Natural killer cell (primary cell): ENCODE measurements at regions not wholly inside any gene's neighbourhood (a gene's known extent, or its start where the extent isn't known, plus 50 kb on each side); places are given as distances from the start of the nearest gene placed in this dataset.

Experiments
- ATAC-seq, 3 donors: fragments of 150-1000 bp in 2 of 3; fragments of 200-7000 bp in 1 of 3; cut with Tn5 transposase; 1 replicate in 1 of 3; 2 replicates in 2 of 3; pipeline ENCODE4 v1.10.0; 2021; ENCODE audit warnings: mild to moderate bottlenecking in 2 of 3, moderate library complexity in 2 of 3
- DNase-seq, 2 donors: peaks; one replicate each; pipeline versions ENCODE4 v3.0.0 to v3.0.0-alpha.2; 2013 to 2021; ENCODE audit warnings: mixed read lengths in 1 of 2
- H3K27ac ChIP-seq: one replicate; pipeline ENCODE4 v1.5.1; 2013; ENCODE audit warnings: mild to moderate bottlenecking, low read length
- H3K27me3 ChIP-seq: one replicate; pipeline ENCODE4 v1.6.1; 2013; ENCODE audit warnings: low read length; ENCODE audit not compliant: control insufficient read depth, insufficient read depth
- H3K36me3 ChIP-seq: one replicate; pipeline ENCODE4 v1.6.1; 2013; ENCODE audit warnings: low read length; ENCODE audit not compliant: control insufficient read depth, insufficient read depth
- H3K4me1 ChIP-seq: one replicate; pipeline ENCODE4 v1.6.1; 2013; ENCODE audit warnings: low read length; ENCODE audit not compliant: control insufficient read depth, insufficient read depth
- H3K4me3 ChIP-seq: one replicate; pipeline ENCODE4 v1.5.1; 2013; ENCODE audit warnings: low read length
- H3K9me3 ChIP-seq: one replicate; pipeline ENCODE4 v1.6.1; 2013; ENCODE audit warnings: low read length; ENCODE audit not compliant: control insufficient read depth, insufficient read depth
- H3K27ac Mint-ChIP-seq, 2 donors: one replicate each; pipeline ENCODE4 v1.8.0; 2022; ENCODE audit warnings: mild to moderate bottlenecking in 2 of 2, mixed read lengths in 2 of 2, moderate library complexity in 1 of 2
- H3K27me3 Mint-ChIP-seq, 2 donors: one replicate each; pipeline ENCODE4 v1.8.0; 2022; ENCODE audit warnings: low read depth in 2 of 2, mixed read lengths in 2 of 2
- H3K36me3 Mint-ChIP-seq: one replicate; pipeline ENCODE4 v1.8.0; 2022; ENCODE audit warnings: mixed read lengths
- H3K4me1 Mint-ChIP-seq, 2 donors: one replicate each; pipeline ENCODE4 v1.8.0; 2022; ENCODE audit warnings: mixed read lengths in 2 of 2
- H3K4me3 Mint-ChIP-seq: one replicate; pipeline ENCODE4 v1.8.0; 2022; ENCODE audit warnings: mild to moderate bottlenecking, moderate library complexity, mixed read lengths
- H3K9me3 Mint-ChIP-seq, 2 donors: one replicate each; pipeline ENCODE4 v1.8.0; 2022; ENCODE audit warnings: mixed read lengths in 2 of 2
- WGBS: methylation state at CpG from one replicate; pipeline ENCODE4 v1.1.7; 2013; ENCODE audit warnings: missing lambda C conversion rate; ENCODE audit not compliant: insufficient coverage; 5-methylcytosine and 5-hydroxymethylcytosine counted together
- intact Hi-C: fragments of 100-400 bp; cut with micrococcal nuclease; formaldehyde crosslinking; loops from one replicate; pipeline ENCODE4 v1.14.2; 2022
- TF ChIP-seq, protein P1 (sequence below): fragments of 200-600 bp; IDR thresholded peaks from one replicate; pipeline ENCODE4 v1.8.0; 2022; ENCODE audit warnings: antibody characterized with exemption

GRCh38 chr10:78954689-78955088 is 114.1 kb upstream of the ZMIZ1 start:
- no peaks in the 10 kb centered on the region for H3K27me3 ChIP-seq
- Mint-ChIP-seq H3K4me1 (peaks cover 10 to 19% of the 10 kb centered on the region in 2 donors), H3K4me3 (no peak overlapping the region), H3K36me3 (no peaks in the 10 kb centered on the region), H3K27ac (no peak overlapping the region), H3K9me3 (no peaks in the 10 kb centered on the region), H3K27me3 (peaks cover 0 to 4% of the 10 kb centered on the region in 2 donors)
- no peaks in the 10 kb centered on the region for H3K36me3 ChIP-seq
- DNase-seq, result no peak
- H3K4me3 ChIP-seq, result no peak overlapping the region
- no peak overlapping the region for H3K27ac ChIP-seq
- intact Hi-C loops, result no loop called here
- WGBS, result 97% methylated on average over 6 of the region's 7 CpGs
- peaks cover 6% of the 10 kb centered on the region for H3K4me1 ChIP-seq
- TF ChIP-seq, protein P1, sequence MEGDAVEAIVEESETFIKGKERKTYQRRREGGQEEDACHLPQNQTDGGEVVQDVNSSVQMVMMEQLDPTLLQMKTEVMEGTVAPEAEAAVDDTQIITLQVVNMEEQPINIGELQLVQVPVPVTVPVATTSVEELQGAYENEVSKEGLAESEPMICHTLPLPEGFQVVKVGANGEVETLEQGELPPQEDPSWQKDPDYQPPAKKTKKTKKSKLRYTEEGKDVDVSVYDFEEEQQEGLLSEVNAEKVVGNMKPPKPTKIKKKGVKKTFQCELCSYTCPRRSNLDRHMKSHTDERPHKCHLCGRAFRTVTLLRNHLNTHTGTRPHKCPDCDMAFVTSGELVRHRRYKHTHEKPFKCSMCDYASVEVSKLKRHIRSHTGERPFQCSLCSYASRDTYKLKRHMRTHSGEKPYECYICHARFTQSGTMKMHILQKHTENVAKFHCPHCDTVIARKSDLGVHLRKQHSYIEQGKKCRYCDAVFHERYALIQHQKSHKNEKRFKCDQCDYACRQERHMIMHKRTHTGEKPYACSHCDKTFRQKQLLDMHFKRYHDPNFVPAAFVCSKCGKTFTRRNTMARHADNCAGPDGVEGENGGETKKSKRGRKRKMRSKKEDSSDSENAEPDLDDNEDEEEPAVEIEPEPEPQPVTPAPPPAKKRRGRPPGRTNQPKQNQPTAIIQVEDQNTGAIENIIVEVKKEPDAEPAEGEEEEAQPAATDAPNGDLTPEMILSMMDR, result no peak
- ATAC-seq, result no peak
- H3K9me3 ChIP-seq, result no peaks in the 10 kb centered on the region

DNA sequence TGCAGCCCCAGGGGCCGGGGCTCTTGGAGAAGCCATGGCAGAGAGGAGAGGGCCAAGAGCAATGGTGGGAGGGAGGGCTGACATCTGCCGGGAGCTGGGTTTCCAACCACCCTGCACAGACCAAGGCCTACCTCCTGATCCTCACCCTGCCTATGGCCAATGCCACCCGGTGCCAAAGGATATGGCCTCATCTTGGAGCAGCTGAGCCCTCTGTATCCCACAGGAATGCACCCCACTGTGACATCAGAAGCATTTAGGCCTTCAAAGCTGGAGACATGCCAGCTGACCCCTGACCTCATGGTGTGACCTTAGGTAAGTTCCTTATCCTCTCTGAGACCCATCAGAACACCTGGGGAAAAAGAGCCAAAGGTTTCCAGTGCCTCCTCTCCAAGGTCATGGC is 113.6 kb upstream of the ZMIZ1 start:
- Histone ChIP-seq H3K27me3 (no peaks in the 10 kb centered on the region), H3K4me3 (no peak overlapping the region), H3K27ac (no peak overlapping the region), H3K4me1 (peaks cover 6% of the 10 kb centered on the region), H3K36me3 (no peaks in the 10 kb centered on the region), H3K9me3 (no peaks in the 10 kb centered on the region)
- Mint-ChIP-seq H3K4me3 (no peak overlapping the region), H3K27ac (no peak overlapping the region), H3K27me3 (peaks cover 0 to 4% of the 10 kb centered on the region in 2 donors), H3K36me3 (no peaks in the 10 kb centered on the region), H3K4me1 (peaks cover 10 to 19% of the 10 kb centered on the region in 2 donors), H3K9me3 (no peaks in the 10 kb centered on the region)
- DNase-seq, result no peak
- intact Hi-C loops, result no loop called here
- TF ChIP-seq, protein P1, result no peak
- WGBS, result 93% methylated on average over 3 of the region's 3 CpGs
- no peak for ATAC-seq

- intact Hi-C loops, result no loop called here
- H3K27ac Mint-ChIP-seq, result no peak overlapping the region
Measured at GRCh38 chr10:78956391-78956790, 112.4 kb upstream of the ZMIZ1 start.

More at GRCh38 chr10:78956391-78956790, 112.4 kb upstream of the ZMIZ1 start:
- H3K36me3 ChIP-seq, result no peaks in the 10 kb centered on the region
- no peak overlapping the region for H3K4me3 ChIP-seq
- ATAC-seq, result no peak
- WGBS, result 86% methylated on average over 5 of the region's 5 CpGs
- peaks cover 6% of the 10 kb centered on the region for H3K4me1 ChIP-seq
- TF ChIP-seq, protein P1, result no peak
- no peak for DNase-seq
- Mint-ChIP-seq H3K36me3 (no peaks in the 10 kb centered on the region), H3K4me3 (no peak overlapping the region), H3K27me3 (peaks cover 0 to 1% of the 10 kb centered on the region in 2 donors), H3K9me3 (no peaks in the 10 kb centered on the region), H3K4me1 (peaks cover 10 to 19% of the 10 kb centered on the region in 2 donors)
- no peak overlapping the region for H3K27ac ChIP-seq
- H3K27me3 ChIP-seq, result no peaks in the 10 kb centered on the region
- H3K9me3 ChIP-seq, result no peaks in the 10 kb centered on the region
